ENCODE measurements at regions not wholly inside any gene's neighbourhood (a gene's known extent, or its start where the extent isn't known, plus 50 kb on each side); places are given as distances from the start of the nearest gene placed in this dataset.

GRCh38 chr5:58208674-58209073 is 251.2 kb downstream of the PLK2 start:
- TF ChIP-seq POLR2A (IDR thresholded peaks at IDR 0.05; ENCODE audit: low read depth, low read length) (no peak), SPI1 (IDR thresholded peaks at IDR 0.05; ENCODE audit: low read depth, low read length) (no peak), TAF1 (IDR thresholded peaks at IDR 0.05; ENCODE audit: low read depth, low read length) (no peak), POLR2AphosphoS5 (IDR thresholded peaks at IDR 0.05; ENCODE audit: low read depth, low read length) (no peak)
